ENCODE measurements at regions not wholly inside any gene's neighbourhood (a gene's known extent, or its start where the extent isn't known, plus 50 kb on each side); places are given as distances from the start of the nearest gene placed in this dataset.

DNA sequence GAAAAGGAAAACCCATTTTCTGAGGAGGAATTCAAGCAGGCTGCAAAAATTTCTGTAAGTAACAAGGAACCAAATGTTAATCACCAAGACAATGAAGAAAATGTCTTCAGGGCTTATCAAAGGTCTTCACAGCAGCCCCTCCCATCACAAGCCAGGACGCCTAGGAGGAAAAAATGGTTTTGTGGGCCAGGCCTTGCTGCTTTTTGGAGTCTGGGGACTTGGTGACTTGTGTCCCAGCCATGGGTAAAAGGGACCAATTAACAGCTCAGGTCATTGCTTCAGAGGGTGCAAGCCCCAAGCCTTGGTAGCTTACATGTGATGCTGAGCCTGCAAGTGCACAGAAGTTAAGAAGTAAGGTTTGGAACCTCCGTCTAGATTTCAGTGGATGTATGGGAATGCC is 55.7 kb upstream of the FOXP2 start:
- Histone ChIP-seq H3K79me2 (ENCODE audit: insufficient read depth, low read length) (no peaks in the 10 kb centered on the region), H3K9me3 (replicated peaks in 1 of 2; ENCODE audit: control insufficient read depth in 1 of 2, insufficient read depth in 1 of 2, low read length in 2 of 2) (peaks cover 0 to 5% of the 10 kb centered on the region in 2 donors), H3K4me3 (replicated peaks in 1 of 3; ENCODE audit: low read depth in 2 of 3, low read length in 3 of 3) (no peak overlapping the region), H3K9ac (ENCODE audit: insufficient read depth, low read length, poor library complexity, severe bottlenecking) (no peak overlapping the region), H3K36me3 (replicated peaks in 1 of 2; ENCODE audit: control insufficient read depth in 1 of 2, insufficient read depth in 2 of 2, low read length in 2 of 2) (no peaks in the 10 kb centered on the region), H4K20me1 (ENCODE audit: insufficient read depth, low read length) (no peaks in the 10 kb centered on the region), H2AFZ (ENCODE audit: insufficient read depth, low read depth, low read length, poor library complexity, severe bottlenecking) (no peak overlapping the region), H3K4me2 (replicated peaks; ENCODE audit: extremely low read depth, low read length, poor library complexity, severe bottlenecking) (no peak overlapping the region), H3K27me3 (ENCODE audit: control insufficient read depth in 2 of 2, insufficient read depth in 2 of 2, low read length in 2 of 2) (no peaks in the 10 kb centered on the region), H3K27ac (ENCODE audit: low read depth in 1 of 2, low read length in 2 of 2) (no peak overlapping the region), H3K4me1 (ENCODE audit: control insufficient read depth in 1 of 2, insufficient read depth in 2 of 2, low read length in 2 of 2) (no peaks in the 10 kb centered on the region)
- TF ChIP-seq, protein P1, sequence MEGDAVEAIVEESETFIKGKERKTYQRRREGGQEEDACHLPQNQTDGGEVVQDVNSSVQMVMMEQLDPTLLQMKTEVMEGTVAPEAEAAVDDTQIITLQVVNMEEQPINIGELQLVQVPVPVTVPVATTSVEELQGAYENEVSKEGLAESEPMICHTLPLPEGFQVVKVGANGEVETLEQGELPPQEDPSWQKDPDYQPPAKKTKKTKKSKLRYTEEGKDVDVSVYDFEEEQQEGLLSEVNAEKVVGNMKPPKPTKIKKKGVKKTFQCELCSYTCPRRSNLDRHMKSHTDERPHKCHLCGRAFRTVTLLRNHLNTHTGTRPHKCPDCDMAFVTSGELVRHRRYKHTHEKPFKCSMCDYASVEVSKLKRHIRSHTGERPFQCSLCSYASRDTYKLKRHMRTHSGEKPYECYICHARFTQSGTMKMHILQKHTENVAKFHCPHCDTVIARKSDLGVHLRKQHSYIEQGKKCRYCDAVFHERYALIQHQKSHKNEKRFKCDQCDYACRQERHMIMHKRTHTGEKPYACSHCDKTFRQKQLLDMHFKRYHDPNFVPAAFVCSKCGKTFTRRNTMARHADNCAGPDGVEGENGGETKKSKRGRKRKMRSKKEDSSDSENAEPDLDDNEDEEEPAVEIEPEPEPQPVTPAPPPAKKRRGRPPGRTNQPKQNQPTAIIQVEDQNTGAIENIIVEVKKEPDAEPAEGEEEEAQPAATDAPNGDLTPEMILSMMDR (IDR thresholded peaks at IDR 0.05): no peak
- Mint-ChIP-seq H3K27ac (no peak overlapping the region), H3K36me3 (no peaks in the 10 kb centered on the region), H3K4me3 (no peak overlapping the region), H3K27me3 (ENCODE audit: low read depth in 3 of 3) (peaks cover 0 to 1% (median 0%) of the 10 kb centered on the region in 3 donors), H3K9me3 (peaks cover 0 to 2% (median 0%) of the 10 kb centered on the region in 7 donors), H3K4me1 (no peaks in the 10 kb centered on the region)
- 80% methylated on average over 1 of the region's 2 CpGs for WGBS (ENCODE audit: insufficient coverage)
- intact Hi-C loops (cut with micrococcal nuclease): no loop called here
- no peak for DNase-seq

DNA sequence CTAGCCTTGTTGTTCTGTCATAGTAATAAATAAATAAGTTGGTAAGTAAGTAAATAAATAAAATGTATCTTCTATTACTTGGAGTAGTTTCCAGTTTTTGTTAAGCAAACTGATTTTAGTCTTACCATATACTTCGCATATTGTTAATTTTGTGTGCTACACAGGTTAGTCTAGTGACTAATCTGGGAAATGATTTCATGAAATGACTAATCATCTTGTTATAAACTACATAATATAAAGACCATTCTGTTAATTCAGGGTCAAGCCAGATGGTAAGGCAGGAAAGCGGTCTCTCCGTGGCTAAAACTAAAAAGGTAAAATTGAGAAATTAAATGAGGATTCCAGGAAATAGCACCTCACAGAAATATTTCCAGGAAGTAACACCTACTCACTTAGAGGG is 58.5 kb upstream of the FOXP2 start:
- Mint-ChIP-seq H3K4me1 (no peaks in the 10 kb centered on the region), H3K27me3 (ENCODE audit: low read depth in 3 of 3) (no peaks in the 10 kb centered on the region), H3K27ac (no peak overlapping the region), H3K36me3 (no peaks in the 10 kb centered on the region), H3K9me3 (peaks cover 0 to 3% (median 0%) of the 10 kb centered on the region in 7 donors), H3K4me3 (no peak overlapping the region)
- Histone ChIP-seq H3K4me1 (ENCODE audit: control insufficient read depth in 1 of 2, insufficient read depth in 2 of 2, low read length in 2 of 2) (no peaks in the 10 kb centered on the region), H3K9me3 (replicated peaks in 1 of 2; ENCODE audit: control insufficient read depth in 1 of 2, insufficient read depth in 1 of 2, low read length in 2 of 2) (peaks cover 0 to 5% of the 10 kb centered on the region in 2 donors), H3K4me3 (replicated peaks in 1 of 3; ENCODE audit: low read depth in 2 of 3, low read length in 3 of 3) (no peak overlapping the region), H2AFZ (ENCODE audit: insufficient read depth, low read depth, low read length, poor library complexity, severe bottlenecking) (no peak overlapping the region), H3K9ac (ENCODE audit: insufficient read depth, low read length, poor library complexity, severe bottlenecking) (no peak overlapping the region), H3K36me3 (replicated peaks in 1 of 2; ENCODE audit: control insufficient read depth in 1 of 2, insufficient read depth in 2 of 2, low read length in 2 of 2) (no peaks in the 10 kb centered on the region), H3K27ac (ENCODE audit: low read depth in 1 of 2, low read length in 2 of 2) (no peak overlapping the region), H3K27me3 (ENCODE audit: control insufficient read depth in 2 of 2, insufficient read depth in 2 of 2, low read length in 2 of 2) (no peaks in the 10 kb centered on the region), H3K4me2 (replicated peaks; ENCODE audit: extremely low read depth, low read length, poor library complexity, severe bottlenecking) (no peak overlapping the region), H4K20me1 (ENCODE audit: insufficient read depth, low read length) (no peaks in the 10 kb centered on the region), H3K79me2 (ENCODE audit: insufficient read depth, low read length) (no peaks in the 10 kb centered on the region)
- WGBS (ENCODE audit: insufficient coverage): no CpG with 5 or more reads among the region's 3 CpGs
- no peak for DNase-seq
- intact Hi-C loops (cut with micrococcal nuclease): no loop called here
- TF ChIP-seq, protein P1 (IDR thresholded peaks at IDR 0.05): no peak
